H7 (cell line): ENCODE measurements at regions not wholly inside any gene's neighbourhood (a gene's known extent, or its start where the extent isn't known, plus 50 kb on each side); places are given as distances from the start of the nearest gene placed in this dataset.
"Not testable (repeated sequence)": the region's sequence is repeated elsewhere in the genome, so short reads cannot be mapped to it uniquely, and the experiment has no call there.

Experiments
- DNase-seq: peaks from one replicate; pipeline ENCODE4 v3.0.0; 2012
- H3K27me3 ChIP-seq: 2 replicates; pipeline ENCODE4 v1.6.0; 2011; ENCODE audit warnings: mild to moderate bottlenecking, low read length; ENCODE audit not compliant: control insufficient read depth, insufficient read depth
- H3K36me3 ChIP-seq: replicated peaks from 2 replicates; pipeline ENCODE4 v1.5.1; 2011; ENCODE audit warnings: low read length; ENCODE audit not compliant: control insufficient read depth, insufficient read depth
- H3K4me3 ChIP-seq: 2 replicates; pipeline ENCODE4 v1.5.1; 2011; ENCODE audit warnings: low read depth, mild to moderate bottlenecking, control low read depth, low read length, moderate library complexity; ENCODE audit not compliant: insufficient read depth

GRCh38 chr2:155600914-155601760, 731.4 kb downstream of the NR4A2 start:
- H3K36me3 ChIP-seq: no peaks in the 10 kb centered on the region
- no peaks in the 10 kb centered on the region for H3K27me3 ChIP-seq
- DNase-seq: no peak
- H3K4me3 ChIP-seq: no peak overlapping the region

GRCh38 chr2:155600296-155600695, 732.2 kb downstream of the NR4A2 start:
- H3K4me3 ChIP-seq: no peak overlapping the region
- no peaks in the 10 kb centered on the region for H3K27me3 ChIP-seq
- no peak for DNase-seq
- H3K36me3 ChIP-seq: no peaks in the 10 kb centered on the region

- no peaks in the 10 kb centered on the region for H3K36me3 ChIP-seq
- H3K27me3 ChIP-seq: no peaks in the 10 kb centered on the region
- no peak for DNase-seq
- H3K4me3 ChIP-seq: no peak overlapping the region
Observed at GRCh38 chr2:155599834-155600233, 732.7 kb downstream of the NR4A2 start.

- no peak for DNase-seq
- Histone ChIP-seq H3K4me3 (no peak overlapping the region), H3K36me3 (no peaks in the 10 kb centered on the region), H3K27me3 (no peaks in the 10 kb centered on the region)
Observed at GRCh38 chr2:155583674-155584195, 748.8 kb downstream of the NR4A2 start.

- Histone ChIP-seq H3K4me3 (no peak overlapping the region), H3K36me3 (no peaks in the 10 kb centered on the region), H3K27me3 (no peaks in the 10 kb centered on the region)
- no peak for DNase-seq
Observed at GRCh38 chr2:155574941-155575340, 757.6 kb downstream of the NR4A2 start.

GRCh38 chr2:155547571-155547970, 785.0 kb downstream of the NR4A2 start:
- Histone ChIP-seq H3K4me3 (no peak overlapping the region), H3K27me3 (no peaks in the 10 kb centered on the region), H3K36me3 (no peaks in the 10 kb centered on the region)
- no peak for DNase-seq

- DNase-seq: no peak
- no peaks in the 10 kb centered on the region for H3K36me3 ChIP-seq
- H3K4me3 ChIP-seq: no peak overlapping the region
- H3K27me3 ChIP-seq: no peaks in the 10 kb centered on the region
Observed at GRCh38 chr2:155546721-155547555, 785.6 kb downstream of the NR4A2 start.

- H3K4me3 ChIP-seq, H3K27me3 ChIP-seq, DNase-seq, H3K36me3 ChIP-seq: not testable (repeated sequence)
Observed at GRCh38 chr2:155539028-155539427, 793.5 kb downstream of the NR4A2 start.

GRCh38 chr2:155528034-155528433, 804.5 kb downstream of the NR4A2 start:
- H3K4me3 ChIP-seq: no peak overlapping the region
- no peak for DNase-seq
- no peaks in the 10 kb centered on the region for H3K36me3 ChIP-seq
- no peaks in the 10 kb centered on the region for H3K27me3 ChIP-seq

GRCh38 chr2:155525199-155525598, 807.3 kb downstream of the NR4A2 start:
- H3K4me3 ChIP-seq: no peak overlapping the region
- H3K36me3 ChIP-seq: no peaks in the 10 kb centered on the region
- no peak for DNase-seq
- no peaks in the 10 kb centered on the region for H3K27me3 ChIP-seq

GRCh38 chr2:155519529-155520130, 812.9 kb downstream of the NR4A2 start:
- Histone ChIP-seq H3K4me3 (no peak overlapping the region), H3K27me3 (no peaks in the 10 kb centered on the region), H3K36me3 (no peaks in the 10 kb centered on the region)
- no peak for DNase-seq

- DNase-seq: no peak
- Histone ChIP-seq H3K27me3 (no peaks in the 10 kb centered on the region), H3K36me3 (no peaks in the 10 kb centered on the region), H3K4me3 (no peak overlapping the region)
Observed at GRCh38 chr2:155518094-155518493, 814.4 kb downstream of the NR4A2 start.

GRCh38 chr2:155517362-155517761, 815.2 kb downstream of the NR4A2 start:
- Histone ChIP-seq H3K4me3 (no peak overlapping the region), H3K36me3 (no peaks in the 10 kb centered on the region), H3K27me3 (no peaks in the 10 kb centered on the region)
- no peak for DNase-seq

GRCh38 chr2:155513248-155513647, 814.8 kb downstream of the KCNJ3 start:
- no peaks in the 10 kb centered on the region for H3K36me3 ChIP-seq
- no peak overlapping the region for H3K4me3 ChIP-seq
- DNase-seq: no peak
- H3K27me3 ChIP-seq: no peaks in the 10 kb centered on the region
